ENCODE measurements at regions not wholly inside any gene's neighbourhood (a gene's known extent, or its start where the extent isn't known, plus 50 kb on each side); places are given as distances from the start of the nearest gene placed in this dataset.

DNA sequence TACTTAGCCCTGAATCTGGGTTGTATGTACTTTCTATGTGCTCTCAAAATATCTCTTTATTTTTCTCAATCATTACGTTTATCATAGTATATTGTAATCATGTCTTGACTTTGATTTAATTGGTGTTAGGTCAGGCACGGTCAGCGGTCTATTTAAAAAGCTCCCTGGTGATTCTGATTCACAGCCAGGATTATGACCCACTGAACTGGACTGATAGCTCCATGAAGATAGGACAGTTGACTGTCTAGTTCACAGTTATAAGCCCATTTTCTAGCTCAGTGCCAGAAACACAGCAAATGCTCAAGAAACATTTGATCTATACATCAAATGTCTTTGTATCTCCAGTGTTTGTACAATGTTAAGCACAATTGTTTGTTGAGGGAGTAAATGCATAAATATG lies 111.5 kb upstream of the CCN2 start:
- TF ChIP-seq, protein P1, sequence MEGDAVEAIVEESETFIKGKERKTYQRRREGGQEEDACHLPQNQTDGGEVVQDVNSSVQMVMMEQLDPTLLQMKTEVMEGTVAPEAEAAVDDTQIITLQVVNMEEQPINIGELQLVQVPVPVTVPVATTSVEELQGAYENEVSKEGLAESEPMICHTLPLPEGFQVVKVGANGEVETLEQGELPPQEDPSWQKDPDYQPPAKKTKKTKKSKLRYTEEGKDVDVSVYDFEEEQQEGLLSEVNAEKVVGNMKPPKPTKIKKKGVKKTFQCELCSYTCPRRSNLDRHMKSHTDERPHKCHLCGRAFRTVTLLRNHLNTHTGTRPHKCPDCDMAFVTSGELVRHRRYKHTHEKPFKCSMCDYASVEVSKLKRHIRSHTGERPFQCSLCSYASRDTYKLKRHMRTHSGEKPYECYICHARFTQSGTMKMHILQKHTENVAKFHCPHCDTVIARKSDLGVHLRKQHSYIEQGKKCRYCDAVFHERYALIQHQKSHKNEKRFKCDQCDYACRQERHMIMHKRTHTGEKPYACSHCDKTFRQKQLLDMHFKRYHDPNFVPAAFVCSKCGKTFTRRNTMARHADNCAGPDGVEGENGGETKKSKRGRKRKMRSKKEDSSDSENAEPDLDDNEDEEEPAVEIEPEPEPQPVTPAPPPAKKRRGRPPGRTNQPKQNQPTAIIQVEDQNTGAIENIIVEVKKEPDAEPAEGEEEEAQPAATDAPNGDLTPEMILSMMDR (IDR thresholded peaks at IDR 0.05): no peak
- TF ChIP-seq POLR2A (IDR thresholded peaks at IDR 0.05): no peak
